ENCODE measurements at regions not wholly inside any gene's neighbourhood (a gene's known extent, or its start where the extent isn't known, plus 50 kb on each side); places are given as distances from the start of the nearest gene placed in this dataset.

- Mint-ChIP-seq H3K9me3 (peaks cover 37% of the 10 kb centered on the region), H3K27me3 (ENCODE audit: low read depth) (no peaks in the 10 kb centered on the region; the same call in 1 of the 2 replicates), H3K4me3 (no peak overlapping the region), H3K36me3 (peaks cover 12% of the 10 kb centered on the region; the same call in 1 of the 2 replicates), H3K4me1 (peaks cover 2% of the 10 kb centered on the region; the same call in 1 of the 2 replicates), H3K27ac (no peak overlapping the region)
- POLR2A ChIA-PET = no interaction called here
- ATAC-seq (no peak), DNase-seq (ENCODE audit: low spot score) (no peak)
- no peak for TF ChIP-seq NFYB (CRISPR knock-in tag; conservative IDR thresholded peaks at IDR 0.05; ENCODE audit: low read depth)
- no peak for TF ChIP-seq CBFB (CRISPR knock-in tag; IDR thresholded peaks at IDR 0.05; ENCODE audit: low read depth)
- no peak for TF ChIP-seq ZNF671 (CRISPR knock-in tag; IDR thresholded peaks at IDR 0.05)
- TF ChIP-seq FOXK1 (CRISPR knock-in tag; IDR thresholded peaks at IDR 0.05) = no peak
- no peak for TF ChIP-seq EMX1 (CRISPR knock-in tag; IDR thresholded peaks at IDR 0.05)
- CTCF ChIA-PET = no interaction called here
Observed at GRCh38 chr7:130829415-130829814, 95.4 kb upstream of the KLF14 start.

GRCh38 chr7:130831322-130831721, 97.3 kb upstream of the KLF14 start:
- DNase-seq (ENCODE audit: low spot score) = no peak
- TF ChIP-seq USF2 (CRISPR knock-in tag; IDR thresholded peaks at IDR 0.05) = no peak
- no peak for TF ChIP-seq E2F4 (CRISPR knock-in tag; IDR thresholded peaks at IDR 0.05; ENCODE audit: borderline replicate concordance, low read depth)
- no peak for TF ChIP-seq ZNF232 (CRISPR knock-in tag; IDR thresholded peaks at IDR 0.05)
- TF ChIP-seq ESRRA (CRISPR knock-in tag; IDR thresholded peaks at IDR 0.05; ENCODE audit: borderline replicate concordance) = no peak
- no peak for TF ChIP-seq HMGA2 (CRISPR knock-in tag; IDR thresholded peaks at IDR 0.05)
- no peak for TF ChIP-seq TEAD1 (CRISPR knock-in tag; IDR thresholded peaks at IDR 0.05)
- no peak for TF ChIP-seq MYBL2 (CRISPR knock-in tag; IDR thresholded peaks at IDR 0.05)
- TF ChIP-seq ATF6 (CRISPR knock-in tag; IDR thresholded peaks at IDR 0.05) = no peak
- no peak for TF ChIP-seq ZMAT4 (CRISPR knock-in tag; IDR thresholded peaks at IDR 0.05)
- no peak for TF ChIP-seq GTF2I (CRISPR knock-in tag; conservative IDR thresholded peaks at IDR 0.05)
- TF ChIP-seq ZNF396 (CRISPR knock-in tag; IDR thresholded peaks at IDR 0.05; ENCODE audit: borderline replicate concordance) = no peak
- TF ChIP-seq TP53 (CRISPR knock-in tag; IDR thresholded peaks at IDR 0.05) = no peak
- ATAC-seq = no peak
- peaks cover 2% of the 10 kb centered on the region; the same call in 1 of the 2 replicates for H3K4me1 Mint-ChIP-seq
- no peak overlapping the region for H3K4me3 Mint-ChIP-seq
- H3K27ac Mint-ChIP-seq = no peak overlapping the region
- ChIA-PET CTCF (no interaction called here), POLR2A (no interaction called here)
- peaks cover 23% of the 10 kb centered on the region for H3K9me3 Mint-ChIP-seq
- no peaks in the 10 kb centered on the region; the same call in 1 of the 2 replicates for H3K27me3 Mint-ChIP-seq (ENCODE audit: low read depth)
- peaks cover 6% of the 10 kb centered on the region; the same call in 1 of the 2 replicates for H3K36me3 Mint-ChIP-seq

- ChIA-PET CTCF (interaction anchor here (0.6 to 0.8 kb wide), 4 partner anchors 55 to 591 kb away, joined by 3 to 4 read pairs (median 3); no protein-coding TSS in a partner anchor), POLR2A (no interaction called here)
- DNase-seq (ENCODE audit: low spot score) (no peak), ATAC-seq (no peak)
- Mint-ChIP-seq H3K27ac (no peak overlapping the region), H3K27me3 (ENCODE audit: low read depth) (no peaks in the 10 kb centered on the region; the same call in 1 of the 2 replicates), H3K9me3 (peaks cover 17% of the 10 kb centered on the region), H3K4me3 (no peak overlapping the region), H3K36me3 (peaks cover under 1% of the 10 kb centered on the region; the same call in 1 of the 2 replicates), H3K4me1 (peaks cover 2% of the 10 kb centered on the region; the same call in 1 of the 2 replicates)
- peak; percentile 62; the same call in 1 of the 2 replicates for TF ChIP-seq CTCF (IDR thresholded peaks at IDR 0.05)
- TF ChIP-seq GABPB1 (CRISPR knock-in tag; IDR thresholded peaks at IDR 0.05) = no peak
Observed at GRCh38 chr7:130831817-130832481, 97.9 kb upstream of the KLF14 start.

Data from WTC11 (cell line).